ENCODE measurements at regions not wholly inside any gene's neighbourhood (a gene's known extent, or its start where the extent isn't known, plus 50 kb on each side); places are given as distances from the start of the nearest gene placed in this dataset.

DNA sequence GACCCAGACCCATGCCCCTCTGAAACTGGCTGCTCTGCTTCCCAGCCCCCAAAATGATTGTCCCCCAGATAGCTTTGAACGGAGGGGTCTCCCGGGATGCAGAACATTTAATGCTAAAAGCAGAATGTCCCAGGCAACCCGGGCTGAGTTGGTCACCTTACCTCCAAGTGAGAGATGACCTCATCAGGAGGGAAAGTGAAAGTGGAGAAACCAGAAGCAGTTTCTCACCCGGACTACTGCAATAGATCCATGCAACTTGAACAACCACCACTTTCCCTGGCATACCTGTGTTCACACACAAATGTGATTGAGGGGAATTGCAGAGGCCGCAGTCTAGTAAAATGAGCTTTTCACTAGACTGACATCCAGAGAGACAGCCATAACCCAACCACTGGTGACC, 75.3 kb upstream of the NPAS2 start:
- TF ChIP-seq SUZ12 (IDR thresholded peaks at IDR 0.05; ENCODE audit: extremely low read depth, insufficient read depth, insufficient read length) (no peak), ZNF274 (IDR thresholded peaks at IDR 0.05; ENCODE audit: low read depth, low read length) (no peak), YY1 (IDR thresholded peaks at IDR 0.05; ENCODE audit: insufficient read depth, insufficient read length) (no peak)

Data from NT2/D1 (cell line).